ENCODE measurements at regions not wholly inside any gene's neighbourhood (a gene's known extent, or its start where the extent isn't known, plus 50 kb on each side); places are given as distances from the start of the nearest gene placed in this dataset.
A peak's percentile ranks its signal among the peaks of the same experiment; 100 is the strongest.

GRCh38 chr1:82090104-82090503 is 289.4 kb downstream of the ADGRL2 start:
- H3K4me1 ChIP-seq: peaks cover 0 to 5% (median 0%) of the 10 kb centered on the region in 10 experiments; a peak in 1 of 20 replicates
- no peak for TF ChIP-seq Cebpa-rat (IDR thresholded peaks at IDR 0.05)

GRCh38 chr1:82086739-82087138 is 286.0 kb downstream of the ADGRL2 start:
- peaks cover 0 to 5% (median 0%) of the 10 kb centered on the region in 10 experiments; a peak in 1 of 20 replicates for H3K4me1 ChIP-seq
- H3K9me3 ChIP-seq (replicated peaks in 1 of 11): no peaks in the 10 kb centered on the region
- H3K36me3 ChIP-seq: no peaks in the 10 kb centered on the region
- H3K9ac ChIP-seq: no peak overlapping the region
- H4K20me1 ChIP-seq: no peaks in the 10 kb centered on the region
- no peaks in the 10 kb centered on the region for H3K27me3 ChIP-seq
- H3K4me3 ChIP-seq: no peak overlapping the region
- no peak for TF ChIP-seq Cebpa-rat (IDR thresholded peaks at IDR 0.05)
- H3K27ac ChIP-seq: no peak overlapping the region
- peak overlapping the region in 2 of 11 experiments; percentile 9 to 52; a peak in 1 of 22 replicates for H3K4me2 ChIP-seq

More at GRCh38 chr1:82090104-82090503, 289.4 kb downstream of the ADGRL2 start:
- Histone ChIP-seq H3K9me3 (replicated peaks in 1 of 11) (no peaks in the 10 kb centered on the region), H3K4me3 (no peak overlapping the region), H3K27me3 (no peaks in the 10 kb centered on the region), H3K36me3 (no peaks in the 10 kb centered on the region), H3K4me2 (no peak overlapping the region), H3K9ac (no peak overlapping the region), H3K27ac (no peak overlapping the region), H4K20me1 (no peaks in the 10 kb centered on the region)

GRCh38 chr1:82079607-82080006 is 278.9 kb downstream of the ADGRL2 start:
- Histone ChIP-seq H3K9ac (no peak overlapping the region), H3K9me3 (replicated peaks in 1 of 11) (no peaks in the 10 kb centered on the region), H4K20me1 (no peaks in the 10 kb centered on the region), H3K4me2 (no peak overlapping the region), H3K36me3 (no peaks in the 10 kb centered on the region), H3K27ac (no peak overlapping the region), H3K4me1 (no peaks in the 10 kb centered on the region), H3K4me3 (no peak overlapping the region), H3K27me3 (no peaks in the 10 kb centered on the region)
- no peak for TF ChIP-seq Cebpa-rat (IDR thresholded peaks at IDR 0.05)

- Histone ChIP-seq H3K9me3 (replicated peaks in 1 of 11) (no peaks in the 10 kb centered on the region), H3K36me3 (no peaks in the 10 kb centered on the region), H3K27ac (no peak overlapping the region), H3K4me3 (no peak overlapping the region), H3K4me2 (no peak overlapping the region), H3K9ac (no peak overlapping the region), H3K27me3 (no peaks in the 10 kb centered on the region), H3K4me1 (no peaks in the 10 kb centered on the region), H4K20me1 (no peaks in the 10 kb centered on the region)
- TF ChIP-seq Cebpa-rat (IDR thresholded peaks at IDR 0.05): no peak
Observed at GRCh38 chr1:82073659-82074058, 272.9 kb downstream of the ADGRL2 start.

GRCh38 chr1:82073071-82073470 is 272.3 kb downstream of the ADGRL2 start:
- Histone ChIP-seq H3K27me3 (no peaks in the 10 kb centered on the region), H3K4me1 (no peaks in the 10 kb centered on the region), H3K9me3 (replicated peaks in 1 of 11) (no peaks in the 10 kb centered on the region), H3K9ac (no peak overlapping the region), H3K36me3 (no peaks in the 10 kb centered on the region), H3K4me3 (no peak overlapping the region), H4K20me1 (no peaks in the 10 kb centered on the region), H3K27ac (no peak overlapping the region), H3K4me2 (no peak overlapping the region)
- no peak for TF ChIP-seq Cebpa-rat (IDR thresholded peaks at IDR 0.05)

- H3K9ac ChIP-seq: no peak overlapping the region
Observed at GRCh38 chr1:82065916-82066315, 265.2 kb downstream of the ADGRL2 start.

GRCh38 chr1:82064691-82065090 is 264.0 kb downstream of the ADGRL2 start:
- Histone ChIP-seq H3K4me2 (no peak overlapping the region), H3K4me3 (no peak overlapping the region), H3K27me3 (no peaks in the 10 kb centered on the region), H3K9ac (no peak overlapping the region), H3K36me3 (no peaks in the 10 kb centered on the region), H3K4me1 (no peaks in the 10 kb centered on the region), H3K9me3 (replicated peaks in 1 of 11) (no peaks in the 10 kb centered on the region), H4K20me1 (no peaks in the 10 kb centered on the region), H3K27ac (no peak overlapping the region)
- no peak for TF ChIP-seq Cebpa-rat (IDR thresholded peaks at IDR 0.05)

More at GRCh38 chr1:82065916-82066315, 265.2 kb downstream of the ADGRL2 start:
- Histone ChIP-seq H4K20me1 (no peaks in the 10 kb centered on the region), H3K4me1 (no peaks in the 10 kb centered on the region), H3K4me2 (no peak overlapping the region), H3K27ac (no peak overlapping the region), H3K36me3 (no peaks in the 10 kb centered on the region), H3K9me3 (replicated peaks in 1 of 11) (no peaks in the 10 kb centered on the region), H3K27me3 (no peaks in the 10 kb centered on the region), H3K4me3 (no peak overlapping the region)
- no peak for TF ChIP-seq Cebpa-rat (IDR thresholded peaks at IDR 0.05)

GRCh38 chr1:82062206-82062605 is 261.5 kb downstream of the ADGRL2 start:
- Histone ChIP-seq H3K4me1 (no peaks in the 10 kb centered on the region), H3K9ac (no peak overlapping the region), H4K20me1 (no peaks in the 10 kb centered on the region), H3K27ac (no peak overlapping the region), H3K4me2 (no peak overlapping the region), H3K27me3 (no peaks in the 10 kb centered on the region), H3K4me3 (no peak overlapping the region), H3K9me3 (replicated peaks in 1 of 11) (no peaks in the 10 kb centered on the region), H3K36me3 (no peaks in the 10 kb centered on the region)
- TF ChIP-seq Cebpa-rat (IDR thresholded peaks at IDR 0.05): no peak

GRCh38 chr1:82059959-82060358 is 259.2 kb downstream of the ADGRL2 start:
- Histone ChIP-seq H3K27me3 (no peaks in the 10 kb centered on the region), H3K36me3 (no peaks in the 10 kb centered on the region), H3K27ac (no peak overlapping the region), H3K9ac (no peak overlapping the region), H3K4me1 (no peaks in the 10 kb centered on the region), H3K4me2 (no peak overlapping the region), H3K4me3 (no peak overlapping the region), H3K9me3 (replicated peaks in 1 of 11) (no peaks in the 10 kb centered on the region), H4K20me1 (no peaks in the 10 kb centered on the region)
- TF ChIP-seq Cebpa-rat (IDR thresholded peaks at IDR 0.05): no peak

- no peaks in the 10 kb centered on the region for H3K9me3 ChIP-seq (replicated peaks in 1 of 11)
- H3K4me2 ChIP-seq: no peak overlapping the region
- no peak overlapping the region for H3K9ac ChIP-seq
- no peaks in the 10 kb centered on the region for H3K4me1 ChIP-seq
- H3K27me3 ChIP-seq: no peaks in the 10 kb centered on the region
- H3K36me3 ChIP-seq: no peaks in the 10 kb centered on the region
- no peaks in the 10 kb centered on the region for H4K20me1 ChIP-seq
- no peak overlapping the region for H3K4me3 ChIP-seq
- TF ChIP-seq Cebpa-rat (IDR thresholded peaks at IDR 0.05): no peak
- H3K27ac ChIP-seq: no peak overlapping the region
Observed at GRCh38 chr1:82057011-82057410, 256.3 kb downstream of the ADGRL2 start.
